GM19239 (cell line): ENCODE measurements at regions not wholly inside any gene's neighbourhood (a gene's known extent, or its start where the extent isn't known, plus 50 kb on each side); places are given as distances from the start of the nearest gene placed in this dataset.
"Not testable (repeated sequence)": the region's sequence is repeated elsewhere in the genome, so short reads cannot be mapped to it uniquely, and the experiment has no call there.

Source experiments
- DNase-seq: peaks from one replicate; pipeline ENCODE4 v3.0.0; 2011; ENCODE audit warnings: low spot score; ENCODE audit not compliant: insufficient read length
- FAIRE-seq: peaks from 2 replicates; lab custom pipeline; 2011; peaks lifted over from hg19 to GRCh38; lab: Jason Lieb, UNC

DNA sequence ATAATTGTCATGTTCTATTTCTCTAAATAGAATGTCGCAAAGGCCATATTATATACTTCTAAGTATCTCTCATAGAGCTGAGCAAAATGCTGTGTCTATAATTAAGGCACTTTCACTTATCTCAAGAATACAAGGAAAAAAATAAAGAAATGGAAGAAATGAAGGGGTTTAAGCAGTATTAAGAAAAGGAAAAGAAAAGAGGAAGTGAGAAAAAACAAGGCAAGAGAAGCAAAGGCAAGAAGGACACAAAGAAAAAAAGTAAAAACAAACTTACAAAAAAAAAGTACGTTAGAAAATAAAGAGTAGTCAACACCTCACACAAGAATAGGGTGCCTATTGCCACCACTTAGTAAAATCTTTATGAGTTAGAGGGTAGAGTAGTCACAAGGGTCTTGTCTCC lies 506.2 kb downstream of the GABRG2 start:
- DNase-seq (no peak), FAIRE-seq (no peak)

GRCh38 chr5:162591724-162592123 lies 524.2 kb downstream of the GABRG2 start:
- DNase-seq (no peak), FAIRE-seq (no peak)

DNA sequence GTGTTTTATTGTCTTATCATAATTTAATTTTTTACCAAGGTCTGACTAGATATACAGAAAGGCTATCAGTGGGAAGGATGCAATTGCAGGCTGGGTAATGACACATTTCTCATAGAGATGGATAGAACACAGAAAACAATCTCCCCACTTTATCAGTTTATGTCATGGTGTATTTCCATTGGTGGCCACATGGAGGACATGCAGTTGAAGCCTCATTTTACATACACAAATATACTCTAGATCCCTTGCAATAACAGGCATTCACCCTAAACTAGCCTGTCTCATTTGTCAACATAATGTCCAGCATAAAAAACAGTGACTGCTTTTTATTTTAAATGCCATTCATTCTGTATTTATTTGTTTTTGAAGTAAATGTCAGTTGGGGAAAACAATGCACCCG lies 526.3 kb downstream of the GABRG2 start:
- FAIRE-seq (no peak), DNase-seq (no peak)

GRCh38 chr5:162603443-162604070 lies 536.0 kb downstream of the GABRG2 start:
- FAIRE-seq: no peak
- DNase-seq: no peak

DNA sequence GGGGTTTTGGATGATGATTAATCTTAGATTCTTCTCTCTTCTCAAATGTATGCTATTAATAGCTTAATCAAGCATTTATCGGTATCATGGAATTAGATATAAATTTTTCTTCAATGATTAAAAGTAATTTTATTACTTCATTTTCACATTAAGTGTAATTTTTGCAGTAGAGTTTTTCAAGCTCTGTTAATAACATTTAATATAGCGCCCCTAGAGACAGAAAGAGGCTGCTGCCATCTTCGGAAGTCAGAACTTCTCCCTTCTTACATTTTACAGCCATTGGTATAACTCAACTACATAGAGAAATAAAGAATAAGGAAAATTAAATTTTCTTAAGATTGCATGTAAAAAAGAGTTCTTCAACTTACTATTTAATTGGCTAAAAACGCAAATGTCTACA lies 540.3 kb downstream of the GABRG2 start:
- FAIRE-seq (no peak), DNase-seq (no peak)

GRCh38 chr5:162621726-162622263 lies 554.2 kb downstream of the GABRG2 start:
- FAIRE-seq, DNase-seq: not testable (repeated sequence)

- FAIRE-seq (no peak), DNase-seq (no peak)
Measured at GRCh38 chr5:162624110-162624509, 556.5 kb downstream of the GABRG2 start.

DNA sequence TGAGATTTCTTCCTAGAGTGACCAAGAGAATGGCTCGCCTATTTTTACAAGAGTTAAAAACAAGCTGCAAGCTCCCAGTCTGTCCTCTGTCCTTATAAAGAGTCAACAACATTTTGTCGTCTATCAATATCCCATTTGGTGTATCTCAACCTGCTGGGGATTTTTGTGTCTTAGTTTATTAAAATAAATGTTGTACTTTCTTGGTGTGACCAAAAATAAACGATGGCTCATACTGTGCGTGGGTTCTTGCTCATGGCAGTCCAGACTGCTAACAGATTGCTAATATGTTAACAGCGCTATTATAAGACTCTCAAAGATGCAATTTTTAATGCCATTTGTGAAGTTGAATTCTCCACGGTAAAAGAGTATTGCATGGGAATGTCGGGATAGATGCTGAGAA lies 569.9 kb downstream of the GABRG2 start:
- DNase-seq (no peak), FAIRE-seq (no peak)

- FAIRE-seq (no peak), DNase-seq (no peak)
Measured at GRCh38 chr5:162638849-162639248, 571.3 kb downstream of the GABRG2 start.

DNA sequence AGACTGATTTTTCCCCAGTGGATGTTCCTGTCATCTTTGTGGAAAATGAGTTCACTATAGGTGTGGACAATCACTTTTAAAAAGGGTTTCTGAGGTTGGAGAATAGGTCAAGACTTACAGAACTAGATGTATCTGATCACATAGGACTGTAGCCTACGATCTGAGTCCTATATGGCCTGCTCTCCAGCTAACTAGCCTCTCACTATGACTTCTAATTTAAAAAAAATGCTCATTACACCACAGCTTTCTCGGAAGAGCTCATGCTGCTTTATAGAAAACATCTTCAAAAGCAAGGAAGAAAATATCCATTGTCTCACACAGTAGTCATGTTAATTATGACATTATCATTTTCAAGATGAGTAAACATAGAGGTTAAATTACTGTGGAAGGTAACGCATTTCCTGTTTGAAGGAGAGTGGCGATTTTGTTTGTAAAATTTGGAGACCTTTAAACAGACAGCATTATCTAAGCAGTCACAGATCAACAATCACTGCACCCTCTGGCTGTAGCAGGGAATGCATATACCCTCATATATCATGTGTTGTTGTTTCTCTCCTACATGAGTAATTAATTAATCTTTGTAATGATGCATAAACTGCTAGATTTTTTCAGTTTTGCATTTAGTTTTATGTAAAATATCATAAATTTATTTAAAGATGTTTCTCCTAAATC lies 573.7 kb downstream of the GABRG2 start:
- FAIRE-seq: no peak
- DNase-seq: no peak

- no peak for FAIRE-seq
- DNase-seq: no peak
Measured at GRCh38 chr5:162654661-162655405, 587.3 kb downstream of the GABRG2 start.

DNA sequence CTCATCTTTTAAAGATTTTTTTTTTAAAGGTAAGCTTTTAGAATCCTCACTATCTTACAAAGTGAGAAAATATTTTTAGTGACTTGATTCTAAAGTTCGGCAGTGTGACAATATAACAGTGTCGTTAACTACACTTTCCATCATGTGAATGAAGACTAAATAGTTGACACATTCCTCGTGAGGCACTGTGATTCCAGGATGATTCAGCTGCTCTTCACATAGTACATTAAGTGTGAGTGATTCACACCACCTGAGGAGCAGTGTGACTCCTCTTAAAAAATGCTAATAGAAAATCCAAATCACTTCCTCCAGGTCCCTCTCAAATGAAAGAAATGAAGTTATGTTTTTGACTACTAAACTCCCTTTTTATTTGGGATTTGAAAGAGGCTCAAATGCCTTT lies 589.5 kb downstream of the GABRG2 start:
- FAIRE-seq: no peak
- no peak for DNase-seq

DNA sequence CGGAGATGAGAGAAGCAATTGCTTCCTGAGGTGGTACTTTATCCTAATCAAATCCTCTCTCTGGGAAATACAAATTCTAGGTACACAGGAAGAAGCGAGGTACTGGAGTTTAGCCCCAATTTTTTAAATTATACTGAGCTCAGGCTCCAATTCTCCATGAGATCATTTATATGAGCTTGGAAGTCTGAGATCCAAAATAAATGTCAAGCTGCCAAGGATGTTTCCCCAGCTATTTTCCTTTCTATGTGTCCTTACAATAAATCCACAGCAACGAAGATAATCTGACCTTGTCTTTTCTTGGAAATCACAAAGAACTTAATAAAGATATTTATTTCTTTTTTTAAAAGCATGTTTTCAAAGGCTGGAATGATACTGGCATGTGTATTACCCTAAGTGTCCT lies 597.3 kb downstream of the GABRG2 start:
- FAIRE-seq: no peak
- DNase-seq: no peak

DNA sequence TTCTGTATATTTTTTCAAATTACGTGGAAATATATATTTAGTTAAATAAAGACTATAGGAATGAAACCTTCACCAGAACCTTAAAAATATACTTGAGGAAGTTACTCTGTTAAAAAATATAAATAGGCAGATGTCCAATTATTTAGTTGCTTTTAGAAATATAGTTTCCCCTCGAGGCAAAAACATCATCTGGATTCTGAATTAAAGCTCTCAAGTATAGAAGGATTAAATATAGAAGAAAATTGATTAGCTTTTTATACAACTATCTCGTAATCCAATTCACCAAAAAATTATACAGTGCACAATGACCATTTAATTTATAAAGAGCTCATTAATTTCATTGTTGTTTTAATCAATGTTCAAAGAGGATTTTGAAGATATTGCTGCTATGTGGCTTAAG lies 601.4 kb downstream of the GABRG2 start:
- FAIRE-seq (no peak), DNase-seq (no peak)

- no peak for FAIRE-seq
- no peak for DNase-seq
Measured at GRCh38 chr5:162672061-162672460, 604.5 kb downstream of the GABRG2 start.

GRCh38 chr5:162683284-162683683 lies 615.7 kb downstream of the GABRG2 start:
- no peak for DNase-seq
- FAIRE-seq: no peak

DNA sequence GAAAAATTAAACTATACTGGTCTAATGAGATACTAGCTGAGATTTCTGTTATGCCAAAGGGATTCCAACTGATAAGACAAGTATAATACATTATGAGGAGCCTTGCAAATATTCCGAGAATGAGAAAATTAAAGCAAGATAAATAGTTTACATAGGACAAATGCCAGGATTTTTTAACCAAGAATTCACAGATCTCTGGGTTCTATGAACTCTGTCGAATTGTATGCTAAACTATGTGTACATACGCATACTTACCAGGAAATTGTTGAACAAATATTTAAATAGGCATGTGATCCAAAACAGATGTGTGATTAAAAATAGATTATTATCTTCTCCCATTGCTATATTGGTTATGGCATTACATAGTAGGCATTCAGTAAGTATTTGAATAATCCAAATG lies 616.6 kb downstream of the GABRG2 start:
- no peak for FAIRE-seq

DNA sequence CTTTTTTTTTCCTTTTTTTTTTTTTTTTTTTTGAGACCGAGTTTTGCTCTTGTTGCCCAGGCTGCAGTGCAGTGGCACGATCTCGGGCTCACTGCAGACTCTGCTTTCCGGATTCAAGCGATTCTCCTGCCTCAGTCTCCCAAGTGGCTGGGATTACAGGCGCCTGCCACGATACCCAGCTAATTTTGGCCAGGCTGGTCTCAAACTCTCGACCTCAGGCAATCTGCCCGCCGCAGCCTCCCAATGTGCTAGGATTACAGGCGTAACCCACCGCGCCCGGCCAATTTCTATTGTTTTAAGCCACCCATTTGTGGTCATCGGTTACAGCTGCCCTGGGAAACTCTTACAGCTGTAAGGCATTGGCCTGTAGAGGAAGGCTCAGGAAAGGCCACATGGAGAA lies 617.7 kb downstream of the GABRG2 start:
- DNase-seq (no peak), FAIRE-seq (no peak)

More for the DNA sequence above, 616.6 kb downstream of the GABRG2 start:
- no peak for DNase-seq

- DNase-seq, FAIRE-seq: not testable (repeated sequence)
Measured at GRCh38 chr5:162696272-162696671, 628.7 kb downstream of the GABRG2 start.

DNA sequence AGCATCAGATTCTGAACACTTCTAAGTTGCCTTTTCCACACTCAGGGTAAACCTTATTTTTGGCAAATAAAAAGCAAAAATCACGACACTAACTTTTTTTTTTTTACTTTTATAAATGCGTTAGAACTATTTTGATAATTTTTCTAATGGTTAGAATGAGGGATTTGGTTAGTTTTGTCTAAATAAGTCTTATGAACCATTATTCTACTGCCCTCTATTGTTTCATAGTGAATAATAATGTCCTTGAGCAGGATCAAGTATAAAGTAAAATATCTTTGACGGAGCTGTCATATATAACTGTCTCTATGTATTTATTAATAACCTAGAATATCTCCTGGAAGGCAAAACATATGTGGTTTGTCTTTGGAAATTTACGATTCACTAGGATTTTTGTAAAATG lies 631.8 kb downstream of the GABRG2 start:
- FAIRE-seq (no peak), DNase-seq (no peak)

- no peak for FAIRE-seq
- DNase-seq: no peak
Measured at GRCh38 chr5:162703914-162704313, 636.3 kb downstream of the GABRG2 start.
